ENCODE measurements at regions not wholly inside any gene's neighbourhood (a gene's known extent, or its start where the extent isn't known, plus 50 kb on each side); places are given as distances from the start of the nearest gene placed in this dataset.

DNA sequence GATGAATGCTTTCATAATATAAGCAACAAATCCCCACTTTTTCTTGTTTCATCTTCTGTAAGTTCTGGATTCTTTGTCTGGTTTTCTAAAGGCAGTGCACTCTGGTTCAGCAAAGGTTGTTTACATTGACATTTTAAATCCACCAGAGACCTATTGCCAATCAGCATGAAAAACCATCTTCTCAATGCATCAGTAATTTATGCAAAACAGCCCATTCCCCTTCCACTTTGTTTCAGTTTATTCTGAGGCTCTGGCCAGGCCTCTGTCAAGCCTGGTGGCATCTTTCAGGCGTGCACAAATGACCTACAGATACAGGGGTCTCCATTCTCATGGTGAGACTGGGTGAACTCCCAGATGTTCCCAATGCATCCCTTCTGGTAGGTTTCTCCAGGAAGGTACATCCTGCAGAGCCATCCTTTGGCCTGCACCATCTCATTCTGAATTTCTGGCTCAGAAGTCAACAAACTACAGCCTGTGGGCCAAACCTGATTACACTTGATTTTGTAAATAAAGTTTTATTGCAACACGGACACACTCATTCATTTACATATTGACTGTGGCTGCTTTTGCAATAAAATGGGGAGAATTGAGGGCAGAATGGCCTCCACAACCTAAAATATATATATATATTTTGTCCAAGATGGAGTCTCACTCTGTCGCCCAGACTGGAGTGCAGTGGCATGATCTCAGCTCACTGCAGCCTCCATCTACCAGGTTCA is 405.4 kb downstream of the PREX1 start:
- H3K36me3 ChIP-seq (ENCODE audit: control insufficient read depth, insufficient read depth, low read length) = no peaks in the 10 kb centered on the region
- TF ChIP-seq CTCF (IDR thresholded peaks at IDR 0.05; ENCODE audit: insufficient read depth, low read depth, low read length) = no peak
- H3K27me3 ChIP-seq (ENCODE audit: control insufficient read depth, insufficient read depth, low read length) = no peaks in the 10 kb centered on the region; the same call in 1 of the 2 replicates
- POLR2A ChIA-PET = no interaction called here
- DNase-seq (ENCODE audit: low read depth) = no peak
- no peak overlapping the region for H3K4me3 ChIP-seq (ENCODE audit: low read depth, low read length)
- CTCF ChIA-PET = no interaction called here

- POLR2A ChIA-PET = interaction anchor here (0.5 kb wide), 1 partner anchor 21 kb away, joined by 5 read pairs; no protein-coding TSS in a partner anchor
- no peak overlapping the region for H3K4me3 ChIP-seq (ENCODE audit: low read depth, low read length)
- CTCF ChIA-PET = interaction anchor here (1.2 kb wide), 1 partner anchor 52 kb away, joined by 3 read pairs; no protein-coding TSS in a partner anchor
Observed at GRCh38 chr20:48421547-48421946, 406.3 kb downstream of the PREX1 start.

DNA sequence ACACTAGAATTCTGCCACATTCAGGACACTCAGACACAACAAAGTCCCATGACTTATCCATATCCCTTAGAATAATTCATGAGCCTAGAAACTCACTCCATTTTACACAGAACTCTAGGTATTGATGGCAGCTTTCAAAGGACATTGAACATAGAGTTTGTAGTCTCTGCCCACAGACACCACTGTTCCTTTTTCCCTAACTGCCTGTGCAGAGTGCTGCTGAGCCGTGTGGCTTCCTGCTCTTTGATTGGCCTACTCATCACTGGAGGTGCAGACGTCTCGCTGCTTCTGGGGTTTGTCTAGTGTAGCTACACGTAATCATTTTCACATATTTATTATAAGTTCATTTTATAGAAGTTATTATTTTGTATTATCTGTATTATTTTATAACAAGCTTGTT is 407.6 kb downstream of the PREX1 start:
- no peak for DNase-seq (ENCODE audit: low read depth)
- CTCF ChIA-PET = interaction anchor here (1.7 kb wide), 1 partner anchor 9 kb away, joined by 4 read pairs; no protein-coding TSS in a partner anchor
- H3K4me3 ChIP-seq (ENCODE audit: low read depth, low read length) = no peak overlapping the region
- TF ChIP-seq CTCF (IDR thresholded peaks at IDR 0.05; ENCODE audit: insufficient read depth, low read depth, low read length) = no peak
- POLR2A ChIA-PET = no interaction called here
- no peaks in the 10 kb centered on the region for H3K36me3 ChIP-seq (ENCODE audit: control insufficient read depth, insufficient read depth, low read length)
- no peaks in the 10 kb centered on the region; the same call in 1 of the 2 replicates for H3K27me3 ChIP-seq (ENCODE audit: control insufficient read depth, insufficient read depth, low read length)

More at GRCh38 chr20:48421547-48421946, 406.3 kb downstream of the PREX1 start:
- no peak for DNase-seq (ENCODE audit: low read depth)
- TF ChIP-seq CTCF (IDR thresholded peaks at IDR 0.05; ENCODE audit: insufficient read depth, low read depth, low read length) = no peak
- no peaks in the 10 kb centered on the region for H3K36me3 ChIP-seq (ENCODE audit: control insufficient read depth, insufficient read depth, low read length)
- no peaks in the 10 kb centered on the region; the same call in 1 of the 2 replicates for H3K27me3 ChIP-seq (ENCODE audit: control insufficient read depth, insufficient read depth, low read length)

DNA sequence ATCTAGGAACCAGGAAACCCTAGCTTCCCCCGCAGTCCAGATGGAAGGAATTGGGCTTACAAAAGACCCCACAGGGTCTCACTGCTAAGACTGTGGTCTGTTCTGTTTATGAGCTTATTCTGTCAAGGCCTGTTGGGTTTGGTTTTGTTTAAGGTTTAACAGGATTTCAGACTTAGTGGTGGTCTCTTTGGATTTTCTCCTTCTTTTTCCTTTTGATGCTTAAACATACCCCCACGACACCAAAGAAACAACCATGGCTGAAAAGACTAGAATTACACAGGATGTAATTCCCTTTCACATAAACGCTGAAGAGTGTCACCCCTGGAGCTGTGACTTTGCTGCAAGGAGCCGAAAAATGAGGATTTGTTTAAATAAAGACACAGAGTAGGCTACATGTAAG is 408.6 kb downstream of the PREX1 start:
- ChIA-PET POLR2A (no interaction called here), CTCF (interaction anchor here (1.7 kb wide), 1 partner anchor 10 kb away, joined by 4 read pairs; no protein-coding TSS in a partner anchor)
- TF ChIP-seq CTCF (IDR thresholded peaks at IDR 0.05; ENCODE audit: insufficient read depth, low read depth, low read length) = no peak
- DNase-seq (ENCODE audit: low read depth) = no peak
- H3K4me3 ChIP-seq (ENCODE audit: low read depth, low read length) = no peak overlapping the region
- no peaks in the 10 kb centered on the region for H3K36me3 ChIP-seq (ENCODE audit: control insufficient read depth, insufficient read depth, low read length)
- H3K27me3 ChIP-seq (ENCODE audit: control insufficient read depth, insufficient read depth, low read length) = no peaks in the 10 kb centered on the region; the same call in 1 of the 2 replicates

GRCh38 chr20:48416002-48416401 is 411.8 kb downstream of the PREX1 start:
- ChIA-PET CTCF (no interaction called here), POLR2A (no interaction called here)
- Histone ChIP-seq H3K27me3 (ENCODE audit: control insufficient read depth, insufficient read depth, low read length) (no peaks in the 10 kb centered on the region; the same call in none of the 2 replicates), H3K4me3 (ENCODE audit: low read depth, low read length) (no peak overlapping the region), H3K36me3 (ENCODE audit: control insufficient read depth, insufficient read depth, low read length) (no peaks in the 10 kb centered on the region)
- DNase-seq (ENCODE audit: low read depth) = no peak
- TF ChIP-seq CTCF (IDR thresholded peaks at IDR 0.05; ENCODE audit: insufficient read depth, low read depth, low read length) = no peak
